ENCODE measurements at regions not wholly inside any gene's neighbourhood (a gene's known extent, or its start where the extent isn't known, plus 50 kb on each side); places are given as distances from the start of the nearest gene placed in this dataset.

GRCh38 chr3:181565416-181565815 is 146.3 kb upstream of the SOX2 start (continued):
- TF ChIP-seq ZNF462 (CRISPR knock-in tag; IDR thresholded peaks at IDR 0.05), result no peak
- TF ChIP-seq CREB1 (CRISPR knock-in tag; IDR thresholded peaks at IDR 0.05; ENCODE audit: low read depth), result no peak
- no peak for TF ChIP-seq EZH2 (IDR thresholded peaks at IDR 0.05; ENCODE audit: low read depth, unreplicated experiment)
- no peak for TF ChIP-seq ETS1 (IDR thresholded peaks at IDR 0.05)
- TF ChIP-seq STAT1 (IDR thresholded peaks at IDR 0.05; ENCODE audit: unreplicated experiment), result no peak
- TF ChIP-seq REST (IDR thresholded peaks at IDR 0.05; ENCODE audit: unreplicated experiment), result no peak
- TF ChIP-seq POLR2AphosphoS5 (IDR thresholded peaks at IDR 0.05; ENCODE audit: low read depth), result no peak
- TF ChIP-seq ZNF331 (CRISPR knock-in tag; IDR thresholded peaks at IDR 0.05; ENCODE audit: low read depth), result no peak

Measured in GM23338 (cell line).